Lower leg skin (tissue), 4 donors: ENCODE measurements at regions not wholly inside any gene's neighbourhood (a gene's known extent, or its start where the extent isn't known, plus 50 kb on each side); places are given as distances from the start of the nearest gene placed in this dataset.

Experiments used
- DNase-seq, 2 donors: peaks; one replicate each; pipeline ENCODE4 v3.0.0-alpha.2; 2019; ENCODE audit warnings: low spot score in 2 of 2
- H3K4me3 ChIP-seq: fragments of 200-600 bp; sonication (generic); 2 replicates; pipeline ENCODE4 v1.5.1; 2017; ENCODE audit warnings: mild to moderate bottlenecking, low read depth; ENCODE audit not compliant: poor library complexity, severe bottlenecking
- CTCF ChIP-seq, 3 donors: fragments of 450-650 bp; IDR thresholded peaks; one replicate each; pipeline ENCODE4 v1.5.1; 2016; ENCODE audit warnings: antibody characterized with exemption in 3 of 3, mild to moderate bottlenecking in 3 of 3, moderate library complexity in 2 of 3
- POLR2A ChIP-seq, 2 donors: fragments of 450-650 bp; IDR thresholded peaks; one replicate each; pipeline ENCODE4 v1.6.1; 2016 to 2017; ENCODE audit warnings: antibody characterized with exemption in 2 of 2, mild to moderate bottlenecking in 1 of 2, moderate library complexity in 1 of 2
- WGBS, 2 donors: methylation state at CpG; one replicate each; pipeline ENCODE4 v1.1.5; 2018; 5-methylcytosine and 5-hydroxymethylcytosine counted together
- intact Hi-C: fragments of 100-400 bp; cut with DNase I; formaldehyde crosslinking; loops from one replicate; pipeline ENCODE4 v1.15.0; 2023; ENCODE audit warnings: low total_unique reads

- TF ChIP-seq POLR2A (IDR thresholded peaks at IDR 0.05): no peak
- TF ChIP-seq CTCF (IDR thresholded peaks at IDR 0.05): no peak
- no peak overlapping the region for H3K4me3 ChIP-seq
- DNase-seq: no peak
- WGBS, 2 donors: 79 to 84% methylated on average over 1 of the region's 1 CpG
- intact Hi-C loops: no loop called here
Observed at GRCh38 chr10:9786101-9786500, 1231.6 kb upstream of the CELF2 start.

- intact Hi-C loops: no loop called here
- 83 to 90% methylated on average over 3 of the region's 3 CpGs for WGBS, 2 donors
- H3K4me3 ChIP-seq: no peak overlapping the region
- no peak for TF ChIP-seq POLR2A (IDR thresholded peaks at IDR 0.05)
- TF ChIP-seq CTCF (IDR thresholded peaks at IDR 0.05): no peak
- no peak for DNase-seq
Observed at GRCh38 chr10:9786576-9786975, 1231.1 kb upstream of the CELF2 start.

- DNase-seq: no peak
- H3K4me3 ChIP-seq: no peak overlapping the region
- TF ChIP-seq POLR2A (IDR thresholded peaks at IDR 0.05): no peak
- TF ChIP-seq CTCF (IDR thresholded peaks at IDR 0.05): no peak
- WGBS, 2 donors: 46 to 59% methylated on average over 5 of the region's 5 CpGs
- intact Hi-C loops: no loop called here
Observed at GRCh38 chr10:9789996-9790395, 1227.7 kb upstream of the CELF2 start.

GRCh38 chr10:9792181-9792580 lies 1225.5 kb upstream of the CELF2 start:
- H3K4me3 ChIP-seq: no peak overlapping the region
- no peak for DNase-seq
- intact Hi-C loops: no loop called here
- WGBS, 2 donors: 67 to 73% methylated on average over 3 of the region's 3 CpGs
- no peak for TF ChIP-seq POLR2A (IDR thresholded peaks at IDR 0.05)

- no peak overlapping the region for H3K4me3 ChIP-seq
- DNase-seq: no peak
- WGBS, 2 donors: 52 to 61% methylated on average over 3 of the region's 3 CpGs
- TF ChIP-seq POLR2A (IDR thresholded peaks at IDR 0.05) (no peak), CTCF (IDR thresholded peaks at IDR 0.05) (no peak)
- intact Hi-C loops: no loop called here
Observed at GRCh38 chr10:9796564-9796963, 1221.1 kb upstream of the CELF2 start.

GRCh38 chr10:9800011-9800410 lies 1217.7 kb upstream of the CELF2 start:
- DNase-seq: no peak
- intact Hi-C loops: no loop called here
- H3K4me3 ChIP-seq: no peak overlapping the region
- WGBS, 2 donors: 41 to 66% methylated on average over 1 of the region's 1 CpG
- TF ChIP-seq CTCF (IDR thresholded peaks at IDR 0.05) (no peak), POLR2A (IDR thresholded peaks at IDR 0.05) (no peak)
